ENCODE measurements at regions not wholly inside any gene's neighbourhood (a gene's known extent, or its start where the extent isn't known, plus 50 kb on each side); places are given as distances from the start of the nearest gene placed in this dataset.

GRCh38 chr1:34316773-34317172 is 140.1 kb downstream of the C1orf94 start:
- H3K79me2 ChIP-seq (ENCODE audit: control insufficient read depth, insufficient read depth, low read length): no peaks in the 10 kb centered on the region
- no peaks in the 10 kb centered on the region for H3K9me1 ChIP-seq (ENCODE audit: control insufficient read depth, extremely low read depth, insufficient read depth, low read length)
- FAIRE-seq (no peak), DNase-seq (ENCODE audit: low read depth, low spot score) (no peak)
- H3K4me3 ChIP-seq (ENCODE audit: control insufficient read depth in 2 of 3, extremely low read depth in 1 of 3, insufficient read depth in 2 of 3, low read depth in 1 of 3, low read length in 3 of 3): no peak overlapping the region
- H3K27me3 ChIP-seq (ENCODE audit: control insufficient read depth, extremely low read depth, insufficient read depth, low read length): peaks cover 3% of the 10 kb centered on the region
- TF ChIP-seq CTCF (optimal IDR thresholded peaks at IDR 0.05 in 1 of 3, IDR thresholded peaks at IDR 0.05 in 1 of 3, conservative IDR thresholded peaks at IDR 0.05 in 1 of 3; ENCODE audit: extremely low read depth in 1 of 3, insufficient read depth in 2 of 3, low read length in 3 of 3): no peak
- TF ChIP-seq EZH2 (IDR thresholded peaks at IDR 0.05; ENCODE audit: low read length): no peak
- no peaks in the 10 kb centered on the region for H3K36me3 ChIP-seq (ENCODE audit: control insufficient read depth in 2 of 2, extremely low read depth in 1 of 2, insufficient read depth in 2 of 2, low read length in 2 of 2)
- no peak overlapping the region for H3K9ac ChIP-seq (ENCODE audit: control insufficient read depth, extremely low read depth, insufficient read depth, low read length)
- H4K20me1 ChIP-seq (ENCODE audit: control insufficient read depth, extremely low read depth, insufficient read depth, low read length): no peaks in the 10 kb centered on the region
- H3K9me3 ChIP-seq (ENCODE audit: control insufficient read depth, low read depth, low read length): peaks cover 4% of the 10 kb centered on the region
- dilution Hi-C loops (cut with MboI; ENCODE audit: extremely low pct_ligation_motif_present, low sequenced_read_pairs): no loop called here
- H3K4me1 ChIP-seq (ENCODE audit: control insufficient read depth, extremely low read depth, insufficient read depth, low read length): peaks cover 8% of the 10 kb centered on the region
- no peak overlapping the region for H3K27ac ChIP-seq (ENCODE audit: control insufficient read depth, insufficient read depth, low read length)
- H3K4me2 ChIP-seq (ENCODE audit: control insufficient read depth, extremely low read depth, insufficient read depth, low read depth, low read length): no peak overlapping the region
- H2AFZ ChIP-seq (ENCODE audit: control insufficient read depth, low read length): no peak overlapping the region

DNA sequence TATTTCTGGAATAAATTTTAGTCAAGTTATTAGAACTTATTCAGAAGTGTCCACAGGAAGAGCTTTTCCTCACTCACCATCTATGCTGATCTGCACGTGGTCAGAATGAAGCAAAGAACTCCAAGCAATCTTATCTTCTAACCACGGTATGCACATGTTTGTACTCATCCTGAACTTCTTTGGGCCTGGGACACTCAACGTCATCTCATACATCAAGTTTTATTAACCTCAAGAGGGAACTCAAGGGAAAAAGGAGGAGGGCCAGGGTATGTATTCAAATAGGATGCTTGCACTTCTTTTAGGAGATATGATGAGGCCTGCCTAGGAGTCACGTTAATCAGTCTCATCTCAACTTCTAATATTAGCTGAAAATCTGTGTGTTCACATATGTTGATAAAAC is 142.5 kb downstream of the C1orf94 start:
- no peak for FAIRE-seq
- H3K4me2 ChIP-seq (ENCODE audit: control insufficient read depth, extremely low read depth, insufficient read depth, low read depth, low read length): no peak overlapping the region
- H3K9me1 ChIP-seq (ENCODE audit: control insufficient read depth, extremely low read depth, insufficient read depth, low read length): no peaks in the 10 kb centered on the region
- no peak overlapping the region for H3K9ac ChIP-seq (ENCODE audit: control insufficient read depth, extremely low read depth, insufficient read depth, low read length)
- dilution Hi-C loops (cut with MboI; ENCODE audit: extremely low pct_ligation_motif_present, low sequenced_read_pairs): no loop called here
- TF ChIP-seq EZH2 (IDR thresholded peaks at IDR 0.05; ENCODE audit: low read length) (no peak), CTCF (optimal IDR thresholded peaks at IDR 0.05 in 1 of 3, IDR thresholded peaks at IDR 0.05 in 1 of 3, conservative IDR thresholded peaks at IDR 0.05 in 1 of 3; ENCODE audit: extremely low read depth in 1 of 3, insufficient read depth in 2 of 3, low read length in 3 of 3) (no peak)
- H3K36me3 ChIP-seq (ENCODE audit: control insufficient read depth in 2 of 2, extremely low read depth in 1 of 2, insufficient read depth in 2 of 2, low read length in 2 of 2): no peaks in the 10 kb centered on the region
- H4K20me1 ChIP-seq (ENCODE audit: control insufficient read depth, extremely low read depth, insufficient read depth, low read length): no peaks in the 10 kb centered on the region
- H2AFZ ChIP-seq (ENCODE audit: control insufficient read depth, low read length): no peak overlapping the region
- peaks cover 8% of the 10 kb centered on the region for H3K4me1 ChIP-seq (ENCODE audit: control insufficient read depth, extremely low read depth, insufficient read depth, low read length)
- peaks cover 4% of the 10 kb centered on the region for H3K9me3 ChIP-seq (ENCODE audit: control insufficient read depth, low read depth, low read length)
- H3K4me3 ChIP-seq (ENCODE audit: control insufficient read depth in 2 of 3, extremely low read depth in 1 of 3, insufficient read depth in 2 of 3, low read depth in 1 of 3, low read length in 3 of 3): no peak overlapping the region
- H3K79me2 ChIP-seq (ENCODE audit: control insufficient read depth, insufficient read depth, low read length): no peaks in the 10 kb centered on the region
- no peak for DNase-seq (ENCODE audit: low read depth, low spot score)
- H3K27ac ChIP-seq (ENCODE audit: control insufficient read depth, insufficient read depth, low read length): no peak overlapping the region
- H3K27me3 ChIP-seq (ENCODE audit: control insufficient read depth, extremely low read depth, insufficient read depth, low read length): peaks cover 6% of the 10 kb centered on the region
